ENCODE measurements at regions not wholly inside any gene's neighbourhood (a gene's known extent, or its start where the extent isn't known, plus 50 kb on each side); places are given as distances from the start of the nearest gene placed in this dataset.

DNA sequence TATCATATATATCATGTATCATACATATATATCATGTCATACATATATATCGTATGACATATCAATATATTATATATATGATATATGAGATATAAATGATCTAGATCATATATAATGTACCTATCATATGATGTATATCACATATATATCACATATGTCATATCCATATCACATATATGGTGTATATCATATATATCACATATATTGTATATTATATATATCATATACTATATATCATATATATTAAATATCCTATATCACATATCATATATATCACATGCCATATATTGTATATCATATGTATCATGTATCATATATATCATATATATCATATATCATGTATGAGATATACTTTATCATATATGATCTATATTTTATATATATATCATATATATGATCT lies 355.9 kb upstream of the RBFOX1 start:
- no peak for DNase-seq (ENCODE audit: insufficient read length, low spot score)
- TF ChIP-seq POLR2A (IDR thresholded peaks at IDR 0.05; ENCODE audit: low read depth, low read length): no peak
- no peak for FAIRE-seq

- FAIRE-seq: no peak
- no peak for DNase-seq (ENCODE audit: insufficient read length, low spot score)
- no peak for TF ChIP-seq POLR2A (IDR thresholded peaks at IDR 0.05; ENCODE audit: low read depth, low read length)
Measured at GRCh38 chr16:6970171-6970857, 362.3 kb upstream of the RBFOX1 start.

- TF ChIP-seq POLR2A (IDR thresholded peaks at IDR 0.05; ENCODE audit: low read depth, low read length): no peak
- DNase-seq (ENCODE audit: insufficient read length, low spot score): no peak
- FAIRE-seq: no peak
Measured at GRCh38 chr16:6969594-6969993, 363.1 kb upstream of the RBFOX1 start.

DNA sequence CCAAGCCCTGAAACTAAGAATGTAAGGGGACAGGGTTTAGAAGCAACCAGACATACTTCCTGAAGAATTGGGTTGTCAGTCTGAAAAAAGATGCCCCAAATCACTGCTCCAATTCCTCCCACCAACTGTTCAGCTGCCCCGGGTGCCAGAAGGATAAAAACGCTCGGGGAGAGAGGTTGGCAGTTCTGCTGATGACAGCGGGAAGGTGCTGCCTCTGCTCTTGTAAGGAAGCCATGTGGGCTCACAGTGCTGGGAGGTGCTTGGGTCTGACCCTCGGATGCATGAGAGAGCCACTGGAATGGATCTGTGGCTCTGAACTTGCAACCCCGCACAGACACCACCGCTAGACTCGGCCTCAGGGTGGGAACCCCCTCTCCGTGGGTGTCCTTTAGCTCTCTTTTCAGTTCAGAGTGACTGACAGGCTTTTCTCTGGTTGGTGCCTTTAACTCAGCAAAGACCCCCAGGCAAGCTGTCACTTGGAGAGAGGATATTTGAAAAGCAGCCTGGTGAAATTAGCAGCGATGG lies 364.8 kb upstream of the RBFOX1 start:
- no peak for DNase-seq (ENCODE audit: insufficient read length, low spot score)
- no peak for FAIRE-seq
- TF ChIP-seq POLR2A (IDR thresholded peaks at IDR 0.05; ENCODE audit: low read depth, low read length): no peak

GRCh38 chr16:6966925-6967324 lies 365.7 kb upstream of the RBFOX1 start:
- TF ChIP-seq POLR2A (IDR thresholded peaks at IDR 0.05; ENCODE audit: low read depth, low read length): no peak

GRCh38 chr16:6964679-6965078 lies 368.0 kb upstream of the RBFOX1 start:
- FAIRE-seq (no peak), DNase-seq (ENCODE audit: insufficient read length, low spot score) (no peak)
- no peak for TF ChIP-seq POLR2A (IDR thresholded peaks at IDR 0.05; ENCODE audit: low read depth, low read length)

More at GRCh38 chr16:6966925-6967324, 365.7 kb upstream of the RBFOX1 start:
- DNase-seq (ENCODE audit: insufficient read length, low spot score): no peak
- no peak for FAIRE-seq

GRCh38 chr16:6961704-6962103 lies 370.9 kb upstream of the RBFOX1 start:
- DNase-seq (ENCODE audit: insufficient read length, low spot score) (no peak), FAIRE-seq (no peak)
- no peak for TF ChIP-seq POLR2A (IDR thresholded peaks at IDR 0.05; ENCODE audit: low read depth, low read length)

DNA sequence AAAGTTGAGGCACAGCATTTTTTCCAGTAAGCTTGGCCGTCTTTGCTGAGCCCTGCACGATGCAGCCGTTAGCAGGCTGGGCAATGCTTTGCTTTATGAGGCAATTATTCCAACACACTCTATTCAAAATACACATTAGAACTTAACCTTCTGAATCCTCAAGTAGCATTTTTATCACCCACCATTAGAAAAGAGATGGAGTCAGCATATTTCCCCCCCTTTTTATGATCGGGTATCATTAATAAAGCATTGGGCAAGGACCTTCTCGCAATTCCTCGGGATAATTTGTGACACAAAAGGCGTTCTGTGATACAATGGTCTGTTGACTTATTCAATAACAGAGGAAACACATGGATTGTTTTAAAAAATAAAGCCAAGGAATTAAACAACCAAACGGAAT lies 374.5 kb upstream of the RBFOX1 start:
- TF ChIP-seq POLR2A (IDR thresholded peaks at IDR 0.05; ENCODE audit: low read depth, low read length): no peak
- no peak for FAIRE-seq
- DNase-seq (ENCODE audit: insufficient read length, low spot score): no peak

GRCh38 chr16:6957681-6958080 lies 375.0 kb upstream of the RBFOX1 start:
- no peak for TF ChIP-seq POLR2A (IDR thresholded peaks at IDR 0.05; ENCODE audit: low read depth, low read length)
- DNase-seq (ENCODE audit: insufficient read length, low spot score) (no peak), FAIRE-seq (no peak)

- FAIRE-seq (no peak), DNase-seq (ENCODE audit: insufficient read length, low spot score) (no peak)
- TF ChIP-seq POLR2A (IDR thresholded peaks at IDR 0.05; ENCODE audit: low read depth, low read length): no peak
Measured at GRCh38 chr16:6956511-6956910, 376.1 kb upstream of the RBFOX1 start.

DNA sequence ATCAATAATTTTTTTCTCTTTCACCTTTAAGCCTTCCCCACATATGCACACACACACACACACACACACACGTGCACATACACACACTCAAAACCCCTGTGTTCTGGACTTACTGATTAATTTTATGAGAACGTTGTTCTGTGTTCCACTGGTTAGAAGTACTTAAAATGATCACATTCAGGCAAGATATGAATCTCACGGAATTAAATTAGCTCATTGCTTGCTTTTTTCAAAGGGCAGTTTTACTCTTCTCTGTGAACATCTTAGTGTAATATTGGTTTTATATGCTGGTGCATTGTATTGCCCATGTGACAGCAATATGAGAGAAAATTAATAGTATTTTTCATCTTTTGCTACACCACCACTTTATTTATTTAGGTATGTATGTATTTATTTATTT lies 377.3 kb upstream of the RBFOX1 start:
- DNase-seq (ENCODE audit: insufficient read length, low spot score): no peak
- FAIRE-seq: no peak
- TF ChIP-seq POLR2A (IDR thresholded peaks at IDR 0.05; ENCODE audit: low read depth, low read length): no peak

DNA sequence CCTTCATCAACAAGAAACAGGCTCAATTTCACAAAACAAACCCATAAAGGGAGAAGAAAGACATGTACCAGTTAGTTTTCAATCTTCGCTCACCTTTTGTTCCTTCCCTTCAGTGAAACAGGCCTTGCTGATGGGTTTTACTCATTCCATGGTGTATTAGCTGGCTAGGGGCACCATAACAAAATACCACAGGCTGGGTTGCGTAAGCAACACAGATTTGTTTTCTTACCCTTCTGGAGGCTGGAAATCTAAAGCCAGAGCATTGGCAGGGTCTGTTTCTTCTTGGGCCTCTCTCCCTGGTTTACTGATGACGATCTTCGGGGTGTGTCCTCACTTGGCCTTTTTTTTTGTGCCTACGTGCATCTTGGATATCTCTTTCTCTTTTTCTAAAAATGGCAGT lies 383.4 kb upstream of the RBFOX1 start:
- no peak for TF ChIP-seq POLR2A (IDR thresholded peaks at IDR 0.05; ENCODE audit: low read depth, low read length)
- DNase-seq (ENCODE audit: insufficient read length, low spot score) (no peak), FAIRE-seq (no peak)

GRCh38 chr16:6947291-6947690 lies 385.4 kb upstream of the RBFOX1 start:
- TF ChIP-seq POLR2A (IDR thresholded peaks at IDR 0.05; ENCODE audit: low read depth, low read length): no peak
- FAIRE-seq (no peak), DNase-seq (ENCODE audit: insufficient read length, low spot score) (no peak)

DNA sequence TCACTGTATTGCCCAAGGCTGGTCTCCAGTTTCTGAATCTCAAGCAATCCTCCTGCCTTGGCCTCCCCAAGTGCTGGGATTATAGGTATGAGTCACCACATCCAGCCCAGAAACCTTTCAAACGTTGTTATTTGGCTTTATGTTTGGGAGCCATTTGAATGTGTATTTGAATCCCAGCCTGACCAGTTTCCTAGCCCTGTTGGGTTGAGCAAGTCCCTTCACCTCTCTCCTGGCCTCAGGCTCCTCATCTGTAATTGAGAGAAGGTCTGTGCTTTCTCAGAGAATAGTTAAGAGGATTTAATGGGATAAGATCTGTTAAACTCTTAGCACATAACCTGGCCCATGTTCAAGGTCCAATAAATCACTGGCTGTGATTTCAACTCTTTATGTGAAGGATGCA lies 385.8 kb upstream of the RBFOX1 start:
- no peak for DNase-seq (ENCODE audit: insufficient read length, low spot score)
- FAIRE-seq: no peak

GRCh38 chr16:6946106-6946505 lies 386.5 kb upstream of the RBFOX1 start:
- DNase-seq (ENCODE audit: insufficient read length, low spot score): no peak
- TF ChIP-seq POLR2A (IDR thresholded peaks at IDR 0.05; ENCODE audit: low read depth, low read length): no peak
- FAIRE-seq: no peak

More for the DNA sequence above, 385.8 kb upstream of the RBFOX1 start:
- no peak for TF ChIP-seq POLR2A (IDR thresholded peaks at IDR 0.05; ENCODE audit: low read depth, low read length)

Data from H54 (cell line).